K562 (cell line): ENCODE measurements at regions not wholly inside any gene's neighbourhood (a gene's known extent, or its start where the extent isn't known, plus 50 kb on each side); places are given as distances from the start of the nearest gene placed in this dataset.
"Not testable (repeated sequence)": the region's sequence is repeated elsewhere in the genome, so short reads cannot be mapped to it uniquely, and the experiment has no call there.

ENCODE experiments used
- ATAC-seq: fragments of 200-7000 bp; cut with Tn5 transposase; 3 replicates; pipeline ENCODE4 v1.9.1; 2020; ENCODE audit warnings: moderate library complexity
- BruUV-seq: library from RNA; stranded (reverse); fragments of 400-500 nt; replicated peaks from 2 replicates; lab custom pipeline; 2021; lab: Mats Ljungman, UMichigan
- CTCF ChIA-PET: fragments of 300-600 bp; formaldehyde crosslinking; extraction: SDS; loops from one replicate; lab custom pipeline; 2021; ENCODE audit warnings: low intra/inter-chr PET ratio; lab: Yijun Ruan, JAX
- POLR2A ChIA-PET: fragments of 300-600, 350-650 bp; sonication (Branson Sonifier 250); formaldehyde crosslinking; extraction: SDS; loops from one replicate; lab custom pipeline; 2021; ENCODE audit warnings: antibody characterized with exemption, inconsistent platforms; lab: Yijun Ruan, JAX
- DNase-seq, 4 experiments: peaks; one replicate each; pipeline versions ENCODE4 v3.0.0 to v3.0.0-alpha.2; 2011 to 2018; ENCODE audit warnings: low spot score in 3 of 4, mixed read lengths in 3 of 4; ENCODE audit errors: extremely low read depth in 1 of 4
- FAIRE-seq: peaks from 2 replicates; lab custom pipeline; 2011; peaks lifted over from hg19 to GRCh38; lab: Jason Lieb, UNC
- H2AFZ ChIP-seq: 2 replicates; pipeline ENCODE4 v1.6.0; 2011; ENCODE audit warnings: low read depth, low read length, control low read depth, inconsistent platforms
- H3K27ac ChIP-seq: fragments of 200-600 bp; 3 replicates; pipeline ENCODE4 v1.8.0; 2011; ENCODE audit warnings: low read depth, mild to moderate bottlenecking, control low read depth, inconsistent platforms, low read length, moderate library complexity, mixed read lengths; ENCODE audit errors: extremely low read depth
- H3K27me3 ChIP-seq, 2 experiments: fragments of 300-600 bp in 1 of 2; 2 replicates in 1 of 2; 3 replicates in 1 of 2; pipeline versions ENCODE4 v1.6.0 to v1.8.0; 2011; ENCODE audit warnings: inconsistent platforms in 2 of 2, low read length in 2 of 2, mild to moderate bottlenecking in 1 of 2, mixed read lengths in 1 of 2, moderate library complexity in 1 of 2; ENCODE audit not compliant: control insufficient read depth in 2 of 2, insufficient read depth in 2 of 2
- H3K36me3 ChIP-seq: fragments of 300-600 bp; 3 replicates; pipeline ENCODE4 v1.8.0; 2011; ENCODE audit warnings: mild to moderate bottlenecking, low read length, inconsistent platforms; ENCODE audit not compliant: control insufficient read depth, insufficient read depth
- H3K4me1 ChIP-seq, 2 experiments: fragments of 200-600 bp in 1 of 2; replicated peaks in 1 of 2; 2 replicates in 1 of 2; 3 replicates in 1 of 2; pipeline versions ENCODE4 v1.5.1 to v1.8.0; 2011; ENCODE audit warnings: inconsistent platforms in 2 of 2, low read length in 2 of 2, mild to moderate bottlenecking in 1 of 2, mixed read lengths in 1 of 2, moderate library complexity in 1 of 2; ENCODE audit not compliant: control insufficient read depth in 2 of 2, insufficient read depth in 2 of 2
- H3K4me2 ChIP-seq: 2 replicates; pipeline ENCODE4 v1.6.1; 2011; ENCODE audit warnings: low read length, control low read depth, inconsistent platforms, mixed read lengths; ENCODE audit not compliant: insufficient read depth
- H3K4me3 ChIP-seq: fragments of 200-600 bp; sonication (generic), shearing (Covaris generic); 2 replicates; pipeline ENCODE4 v1.5.1; 2016; ENCODE audit warnings: control low read depth, inconsistent platforms
- H3K79me2 ChIP-seq: fragments of 200-600 bp; 3 replicates; pipeline ENCODE4 v1.8.0; 2011; ENCODE audit warnings: low read length, inconsistent platforms; ENCODE audit not compliant: control insufficient read depth, insufficient read depth
- H3K9ac ChIP-seq, 2 experiments: 2 replicates each; pipeline versions ENCODE4 v1.6.0 to v1.6.1; 2011; ENCODE audit warnings: low read depth in 2 of 2, low read length in 2 of 2, control low read depth in 1 of 2, inconsistent platforms in 1 of 2, mild to moderate bottlenecking in 1 of 2, mixed read lengths in 1 of 2; ENCODE audit not compliant: insufficient read depth in 1 of 2
- H3K9me1 ChIP-seq: one replicate; pipeline ENCODE4 v1.6.0; 2011; ENCODE audit warnings: inconsistent platforms, mild to moderate bottlenecking, low read length, moderate library complexity; ENCODE audit not compliant: control insufficient read depth, insufficient read depth
- H3K9me3 ChIP-seq: replicated peaks from 2 replicates; pipeline ENCODE4 v1.5.1; 2011; ENCODE audit warnings: low read depth, low read length, inconsistent platforms; ENCODE audit not compliant: control insufficient read depth, insufficient read depth
- H4K20me1 ChIP-seq: replicated peaks from 2 replicates; pipeline ENCODE4 v1.6.1; 2011; ENCODE audit warnings: low read length, inconsistent platforms, mixed read lengths; ENCODE audit not compliant: control insufficient read depth, insufficient read depth
- ARID4B ChIP-seq: sonication (generic); formaldehyde crosslinking; IDR thresholded peaks from 2 replicates; pipeline ENCODE4 v1.8.0; 2022; ENCODE audit warnings: mild to moderate bottlenecking, missing genetic modification reagents
- WGBS: fragments of 100-300 bp; shearing (Covaris generic); methylation state at CpG from one replicate; pipeline ENCODE4 v1.1.6; 2016; ENCODE audit warnings: low coverage, mixed read lengths; ENCODE audit not compliant: insufficient coverage; ENCODE audit errors: missing lambda C conversion rate; 5-methylcytosine and 5-hydroxymethylcytosine counted together
- in situ Hi-C: fragments of 300-500 bp; cut with MboI; formaldehyde crosslinking; loops from 4 replicates; pipeline ENCODE4 v1.15.0; 2018; ENCODE audit warnings: inconsistent platforms, mixed read lengths
- intact Hi-C: fragments of 100-400 bp; cut with micrococcal nuclease; formaldehyde crosslinking; loops from 2 replicates; pipeline ENCODE4 v1.14.2; 2022

DNA sequence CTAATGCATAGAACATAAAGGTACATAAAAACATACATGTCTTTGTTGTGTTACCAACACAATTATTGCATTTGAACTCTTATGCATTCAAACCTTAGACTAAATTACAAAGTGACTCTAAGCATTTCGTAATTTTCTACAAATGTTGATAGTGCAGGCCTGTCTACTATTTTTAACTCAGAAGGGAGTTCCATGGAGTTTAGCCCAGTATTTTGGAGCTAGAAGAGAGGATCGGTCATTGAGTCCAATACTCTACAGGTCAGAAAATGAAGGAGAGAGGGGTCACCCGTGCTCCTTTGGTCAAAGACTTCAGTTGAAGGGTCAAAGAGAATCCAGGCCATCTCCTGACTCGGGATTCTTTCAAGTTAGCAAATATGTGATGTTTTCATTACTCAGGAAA lies 55.3 kb upstream of the SRRM3 start:
- no peak for DNase-seq
- WGBS = 55% methylated on average over 4 of the region's 4 CpGs
- H3K4me2 ChIP-seq = no peak overlapping the region
- BruUV-seq = no TSS peak
- peaks cover 7 to 13% of the 10 kb centered on the region in 2 experiments; a peak in 4 of 5 replicates for H3K4me1 ChIP-seq
- no peak overlapping the region for H3K9ac ChIP-seq
- in situ Hi-C loops (no loop called here), intact Hi-C loops (no loop called here)
- POLR2A ChIA-PET = no interaction called here
- H2AFZ ChIP-seq = peak overlapping the region; percentile 34; the same call in 1 of the 2 replicates
- TF ChIP-seq ARID4B (CRISPR knock-in tag) = no peak
- TF ChIP-seq, all 486 proteins: peak for 0
- Histone ChIP-seq H3K27me3 (no peaks in the 10 kb centered on the region), H3K9me3 (no peaks in the 10 kb centered on the region), H4K20me1 (no peaks in the 10 kb centered on the region), H3K4me3 (no peak overlapping the region), H3K27ac (no peak overlapping the region), H3K36me3 (no peaks in the 10 kb centered on the region), H3K9me1 (no peaks in the 10 kb centered on the region), H3K79me2 (no peaks in the 10 kb centered on the region)
- CTCF ChIA-PET = no interaction called here
- FAIRE-seq (no peak), ATAC-seq (no peak)

DNA sequence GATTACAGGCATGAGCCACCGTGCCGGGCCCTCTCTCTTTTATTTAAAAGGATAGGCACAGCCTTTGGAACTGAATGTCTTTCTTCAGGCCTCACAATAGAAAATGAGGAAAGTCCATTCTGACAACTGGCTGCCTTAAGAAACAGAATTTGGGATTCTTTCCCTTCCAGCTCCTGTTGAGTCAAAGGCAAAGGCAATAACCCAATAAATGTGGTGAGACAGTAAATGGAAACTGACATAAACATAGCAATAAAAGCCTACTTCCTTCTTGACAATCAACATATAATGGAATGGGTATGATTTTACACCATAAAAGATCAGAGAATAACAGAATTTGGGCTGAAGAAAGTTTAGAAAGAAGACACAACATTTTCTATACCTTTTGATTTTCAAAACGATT lies 52.7 kb upstream of the SRRM3 start:
- BruUV-seq, H3K9me3 ChIP-seq, H3K36me3 ChIP-seq, H2AFZ ChIP-seq, H3K4me2 ChIP-seq, H3K9ac ChIP-seq, H3K27ac ChIP-seq, in situ Hi-C loops, DNase-seq, H3K4me3 ChIP-seq, H3K79me2 ChIP-seq, H3K27me3 ChIP-seq, ATAC-seq, H3K9me1 ChIP-seq, FAIRE-seq, intact Hi-C loops, H3K4me1 ChIP-seq, CTCF ChIA-PET, H4K20me1 ChIP-seq: not testable (repeated sequence)
- 48% methylated on average over 3 of the region's 3 CpGs for WGBS
- POLR2A ChIA-PET = interaction anchor here (0.9 to 1.5 kb wide), 2 partner anchors 10 to 11 kb away, joined by 3 read pairs; no protein-coding TSS in a partner anchor
